ENCODE measurements at regions not wholly inside any gene's neighbourhood (a gene's known extent, or its start where the extent isn't known, plus 50 kb on each side); places are given as distances from the start of the nearest gene placed in this dataset.

DNA sequence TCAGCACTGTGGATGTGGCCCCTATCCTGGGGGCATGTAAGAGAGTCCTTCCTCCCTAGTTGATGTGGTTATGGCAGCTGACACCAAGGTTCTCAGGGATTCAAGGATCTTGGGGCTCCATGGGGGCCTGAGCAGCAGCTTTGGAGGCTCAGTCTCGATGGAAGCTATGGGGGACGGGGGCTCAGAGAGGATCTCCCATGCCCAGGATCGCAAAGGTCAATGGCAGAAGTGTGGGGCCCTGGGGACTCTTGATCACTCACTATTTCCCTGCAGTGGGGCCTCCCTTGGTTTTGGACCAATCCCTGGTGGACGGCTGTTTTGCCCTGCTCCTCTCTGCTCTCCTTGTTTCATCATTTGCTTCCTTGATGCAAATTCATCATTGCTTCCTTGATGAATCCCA is 885.9 kb downstream of the CDH8 start:
- TF ChIP-seq CTCF (IDR thresholded peaks at IDR 0.05) (no peak), EP300 (IDR thresholded peaks at IDR 0.05) (no peak), POLR2A (IDR thresholded peaks at IDR 0.05) (no peak)

Measured in ovary (tissue), 3 donors.